HuH-7 (cell line): ENCODE measurements at regions not wholly inside any gene's neighbourhood (a gene's known extent, or its start where the extent isn't known, plus 50 kb on each side); places are given as distances from the start of the nearest gene placed in this dataset.
"Not testable (repeated sequence)": the region's sequence is repeated elsewhere in the genome, so short reads cannot be mapped to it uniquely, and the experiment has no call there.

Source experiments
- DNase-seq: peaks from one replicate; pipeline ENCODE4 v3.0.0; 2011; ENCODE audit warnings: low spot score

GRCh38 chr13:109939180-109939579 lies 152.8 kb upstream of the IRS2 start:
- no peak for DNase-seq

DNA sequence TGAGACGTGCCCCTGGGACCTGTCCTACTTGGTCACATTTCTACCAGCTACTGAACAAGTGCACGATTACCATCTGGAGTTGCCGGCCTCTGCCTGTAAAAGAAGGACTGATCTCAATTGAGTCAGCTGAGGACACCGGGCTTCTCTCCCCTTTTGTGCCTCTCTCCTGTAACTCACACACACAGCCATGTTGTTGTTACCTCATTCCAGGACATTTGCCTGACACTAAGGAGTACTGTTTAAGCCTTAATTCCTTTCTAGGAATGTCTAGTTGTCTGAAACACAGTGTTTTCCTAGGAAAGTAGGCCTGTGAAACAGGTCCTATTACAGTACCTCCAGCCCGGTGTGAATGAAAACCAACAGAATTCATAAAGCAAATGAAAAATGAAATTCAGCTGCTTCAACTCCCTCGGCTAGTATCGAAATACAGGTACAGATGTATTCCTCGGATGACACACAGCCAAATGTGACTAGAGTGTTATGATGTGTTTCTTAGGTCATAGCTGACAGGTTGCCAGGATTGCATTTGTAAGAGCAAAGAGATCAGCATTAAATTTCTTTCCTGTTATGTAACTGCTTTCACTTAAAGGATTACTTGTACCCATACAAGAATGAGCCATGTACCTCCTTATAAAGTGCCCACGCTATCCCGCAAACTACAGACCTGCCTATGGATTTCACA lies 152.0 kb upstream of the IRS2 start:
- DNase-seq = no peak

DNA sequence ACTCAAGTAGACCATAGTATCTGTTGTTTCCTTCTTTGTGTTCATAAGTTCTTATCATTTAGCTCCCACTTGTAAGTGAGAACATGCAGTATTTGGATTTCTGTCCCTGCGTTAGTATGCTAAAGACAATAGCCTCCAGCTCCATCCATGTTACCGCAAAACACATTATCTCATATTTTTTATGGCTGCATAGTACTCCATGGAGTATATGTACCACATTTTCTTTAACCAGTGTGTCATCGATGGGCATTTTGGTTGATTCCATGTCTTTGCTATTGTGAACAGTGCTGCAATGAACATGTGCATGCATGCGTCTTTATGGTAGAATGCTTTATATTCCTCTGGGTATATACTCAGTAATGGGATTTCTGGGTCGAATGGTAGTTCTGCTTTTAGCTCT lies 148.1 kb upstream of the IRS2 start:
- not testable (repeated sequence) for DNase-seq

GRCh38 chr13:109933476-109933875 lies 147.1 kb upstream of the IRS2 start:
- no peak for DNase-seq

GRCh38 chr13:109924376-109924775 lies 138.0 kb upstream of the IRS2 start:
- no peak for DNase-seq

DNA sequence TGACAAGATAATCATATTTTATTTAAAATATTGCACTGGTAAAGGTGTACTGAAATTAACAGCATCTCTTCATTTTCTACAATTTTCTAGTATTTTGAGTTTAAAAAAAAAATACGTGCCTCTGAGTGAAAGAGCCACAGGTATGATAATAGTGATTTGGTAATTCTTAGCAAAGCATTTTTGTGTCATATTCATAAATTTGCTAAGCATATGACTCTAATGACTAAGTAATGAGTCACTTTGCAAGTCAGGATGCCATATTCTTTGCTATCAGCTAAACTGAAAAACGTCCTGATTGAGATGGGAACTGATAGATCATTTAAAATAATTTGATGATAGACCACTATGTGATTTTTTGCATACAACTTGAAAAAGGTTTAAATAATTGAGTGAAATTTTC lies 136.1 kb upstream of the IRS2 start:
- no peak for DNase-seq

- no peak for DNase-seq
These were observed 133.5 kb upstream of the IRS2 start for GRCh38 chr13:109919715-109920375.

DNA sequence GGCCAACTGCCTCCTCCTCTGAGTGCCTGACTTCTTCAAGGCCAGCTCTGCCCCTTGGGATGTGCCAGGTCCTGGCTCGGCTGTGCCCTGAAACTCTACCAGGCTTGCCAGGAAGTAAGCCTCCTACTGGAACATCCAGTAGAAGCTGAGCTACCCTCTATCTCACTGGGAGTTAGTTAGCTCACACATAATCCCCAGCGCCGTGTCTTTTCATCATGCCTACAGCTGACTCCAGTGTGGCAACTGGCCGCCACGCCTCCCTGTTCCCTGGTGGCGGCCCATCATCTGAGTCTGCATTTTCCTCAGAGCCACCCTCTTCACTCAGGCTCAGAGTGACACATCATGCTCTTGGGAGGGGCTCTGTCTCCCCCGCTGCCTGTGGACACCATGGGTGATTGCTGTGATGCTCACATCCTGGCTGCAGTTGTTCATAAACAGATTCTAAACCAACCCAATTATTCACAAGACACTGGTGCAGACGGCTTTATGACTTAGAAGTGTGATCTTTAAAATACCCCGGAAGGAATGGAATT lies 131.9 kb upstream of the IRS2 start:
- no peak for DNase-seq

DNA sequence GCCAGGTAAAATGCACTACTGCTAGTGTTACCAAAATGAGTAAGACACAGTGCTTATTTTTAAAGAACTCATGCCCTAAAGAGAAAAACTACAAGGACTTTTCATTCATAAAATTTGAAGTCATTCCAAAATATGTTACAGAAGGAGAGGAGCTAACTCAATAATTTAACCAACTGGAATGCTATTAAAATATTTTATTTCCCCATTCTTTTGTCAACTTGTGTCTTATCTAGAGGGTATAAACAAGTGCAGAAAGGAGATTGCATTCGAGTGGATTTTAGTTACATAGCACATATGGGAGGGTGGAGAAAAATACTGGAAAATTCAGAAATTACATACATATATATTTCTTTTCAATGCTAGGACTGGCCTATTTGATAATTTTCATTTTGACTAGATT lies 131.0 kb upstream of the IRS2 start:
- no peak for DNase-seq

DNA sequence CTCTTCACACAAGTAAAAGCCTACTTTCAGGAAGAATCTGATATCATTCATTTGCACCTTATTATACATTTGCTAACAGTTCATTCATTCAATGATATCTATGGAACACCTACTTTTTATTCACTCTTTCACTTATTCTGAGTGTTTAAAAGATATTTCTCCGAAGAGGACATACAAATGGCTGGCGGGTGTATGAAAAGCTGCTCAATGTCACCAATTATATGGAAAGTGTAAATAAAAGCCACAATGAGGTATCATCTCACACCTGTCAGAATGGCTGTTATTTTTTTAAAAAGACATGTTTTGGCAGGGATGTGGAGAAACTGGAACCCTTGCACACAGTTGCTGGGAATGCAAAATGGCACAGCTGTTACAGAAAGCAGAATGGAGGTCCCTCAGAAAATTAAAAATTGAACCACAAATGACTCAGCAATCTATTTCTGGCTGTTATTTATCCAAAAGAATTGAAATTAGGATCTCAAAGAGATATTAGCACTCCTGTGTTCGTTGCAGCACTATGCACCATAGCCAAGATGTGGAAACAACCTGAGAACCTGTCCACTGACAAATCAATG lies 127.6 kb upstream of the IRS2 start:
- DNase-seq = no peak

- DNase-seq = no peak
These were observed 126.8 kb upstream of the IRS2 start for GRCh38 chr13:109913186-109913585.

DNA sequence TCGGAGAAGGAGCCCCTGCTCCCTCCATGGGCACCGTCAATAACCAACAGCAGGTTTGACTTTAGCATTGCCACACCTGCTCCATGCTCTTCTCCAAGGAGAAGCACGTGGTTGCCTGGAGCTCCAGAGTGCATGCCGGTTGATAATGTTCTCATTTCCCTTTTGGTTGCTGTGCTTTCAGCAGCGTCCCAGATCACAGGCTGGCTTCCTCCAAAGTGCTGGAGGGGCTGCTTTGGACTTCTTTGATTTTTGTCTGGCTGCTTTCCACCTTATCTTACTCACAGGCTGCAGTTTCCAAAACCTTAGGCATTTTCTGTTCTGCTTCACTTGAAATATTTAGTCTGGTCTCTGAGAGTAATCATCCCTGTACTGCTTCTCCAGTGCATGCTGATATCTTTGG lies 123.8 kb upstream of the IRS2 start:
- DNase-seq = no peak

DNA sequence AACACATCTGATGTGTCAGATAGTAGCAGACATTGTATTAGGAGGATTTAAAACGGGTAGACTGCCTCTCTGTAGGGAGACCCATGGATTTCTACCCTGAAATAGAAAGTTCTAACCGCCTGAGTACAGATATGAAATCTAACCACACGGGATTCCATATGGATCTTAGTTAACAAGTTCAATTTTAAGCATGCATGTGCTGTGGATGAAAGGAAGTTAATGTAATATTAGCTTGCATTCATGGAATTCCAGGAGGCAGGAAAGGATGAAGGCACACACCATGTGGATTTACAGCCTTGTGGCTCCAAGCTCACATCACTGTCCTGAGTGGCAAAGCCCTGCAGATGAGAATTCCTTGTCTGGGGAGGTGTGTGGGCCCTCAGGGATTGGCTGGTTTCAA lies 120.6 kb upstream of the IRS2 start:
- DNase-seq = no peak

GRCh38 chr13:109904218-109904617 lies 117.8 kb upstream of the IRS2 start:
- peak; percentile 5 for DNase-seq

GRCh38 chr13:109900741-109901140 lies 114.4 kb upstream of the IRS2 start:
- DNase-seq = no peak

GRCh38 chr13:109900320-109900719 lies 113.9 kb upstream of the IRS2 start:
- no peak for DNase-seq

DNA sequence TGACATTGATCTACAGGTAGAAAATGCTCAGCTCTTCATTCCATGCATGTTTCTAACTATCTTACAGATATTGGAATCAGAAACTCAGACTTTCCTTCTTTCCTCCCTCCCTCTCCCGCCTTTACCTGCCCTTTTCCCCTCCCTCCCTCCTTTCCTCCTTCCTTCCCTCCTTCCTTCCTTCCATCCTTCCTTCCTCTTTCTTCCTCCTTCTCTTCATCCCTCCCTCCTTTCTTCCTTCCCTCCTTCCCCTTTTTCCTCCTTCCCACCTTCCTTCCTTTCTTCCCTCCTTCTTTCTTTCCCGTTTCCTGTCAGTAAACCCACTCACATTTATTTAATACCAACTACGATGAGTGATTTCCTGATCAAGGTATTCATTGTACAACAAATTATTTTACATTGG lies 113.4 kb upstream of the IRS2 start:
- no peak for DNase-seq

DNA sequence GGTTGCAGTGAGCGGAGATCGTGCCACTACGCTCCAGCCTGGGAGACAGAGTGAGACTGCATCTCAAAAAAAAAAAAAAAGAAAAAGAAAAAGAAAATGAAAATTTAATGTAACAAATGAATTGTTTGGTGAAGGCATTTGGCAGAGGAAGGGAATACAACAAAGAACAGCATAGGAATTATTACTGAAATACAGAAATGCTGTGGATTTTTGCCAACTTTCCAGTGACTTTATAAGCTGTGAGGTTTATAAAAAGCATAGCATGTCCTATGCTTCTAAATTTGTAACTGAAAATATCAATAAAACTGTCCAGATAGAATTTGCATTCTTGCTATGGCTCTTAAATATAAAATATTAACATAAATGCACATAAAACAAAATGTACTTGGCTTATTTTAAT lies 112.9 kb upstream of the IRS2 start:
- no peak for DNase-seq

DNA sequence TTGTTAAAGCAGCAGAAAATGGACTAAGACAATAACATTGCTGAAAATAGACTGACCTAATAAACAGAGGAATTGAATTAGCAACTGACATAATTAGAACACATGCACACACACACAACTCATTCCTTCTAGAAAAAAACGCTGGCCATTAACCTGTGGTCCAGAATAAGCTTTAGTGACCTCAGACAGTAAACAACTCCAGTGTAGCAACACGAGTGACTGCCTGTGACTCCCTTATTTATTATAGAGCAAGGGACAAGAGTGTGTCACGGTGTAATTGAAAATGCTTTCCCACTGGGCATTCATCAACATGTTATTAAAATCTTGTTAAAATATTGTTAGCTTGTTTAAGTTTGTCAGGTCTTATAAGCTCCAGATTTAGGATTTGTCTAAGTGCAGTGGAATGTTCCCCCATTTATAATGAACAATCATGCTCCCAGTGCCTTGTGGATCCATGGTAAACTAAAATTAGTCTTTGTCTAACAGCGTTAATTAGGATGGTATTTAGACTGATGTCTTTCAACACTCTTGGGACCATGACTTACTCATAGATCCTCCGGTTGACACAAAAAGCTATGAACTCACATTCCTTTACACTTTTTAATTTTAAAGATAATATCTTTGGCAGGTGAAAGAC lies 111.7 kb upstream of the IRS2 start:
- DNase-seq = no peak

GRCh38 chr13:109892101-109892500 lies 105.7 kb upstream of the IRS2 start:
- DNase-seq = no peak

DNA sequence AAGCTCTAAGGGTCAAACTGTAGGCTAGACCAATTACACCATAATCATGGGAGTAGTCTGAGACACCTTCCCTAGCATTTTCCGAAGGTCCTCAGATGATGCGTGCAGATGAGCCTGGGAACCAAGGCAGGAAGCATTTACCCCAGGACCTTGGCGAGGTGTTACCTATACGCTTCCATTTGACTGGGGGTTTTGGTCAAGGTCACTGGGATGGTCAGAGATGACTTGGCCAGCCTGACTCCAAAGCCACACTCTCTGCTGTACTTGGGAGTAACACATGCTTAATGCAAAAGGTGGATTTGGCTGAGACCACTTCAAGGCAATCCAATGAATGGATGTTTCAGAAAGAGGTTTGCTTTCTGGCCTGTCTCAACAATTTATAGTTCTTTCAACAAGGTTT lies 98.9 kb upstream of the IRS2 start:
- DNase-seq = no peak

GRCh38 chr13:109884462-109884861 lies 98.1 kb upstream of the IRS2 start:
- no peak for DNase-seq
